Ishikawa (cell line): ENCODE measurements at regions not wholly inside any gene's neighbourhood (a gene's known extent, or its start where the extent isn't known, plus 50 kb on each side); places are given as distances from the start of the nearest gene placed in this dataset.

Experiments used
- CEBPB ChIP-seq: IDR thresholded peaks from 2 replicates; pipeline ENCODE4 v1.6.1; 2012
- CREB1 ChIP-seq: IDR thresholded peaks from 2 replicates; pipeline ENCODE4 v1.6.1; 2012; ENCODE audit warnings: low read depth
- EGR1 ChIP-seq: IDR thresholded peaks from 2 replicates; pipeline ENCODE4 v1.6.1; 2012
- EP300 ChIP-seq: IDR thresholded peaks from 2 replicates; pipeline ENCODE4 v1.6.1; 2012; ENCODE audit warnings: borderline replicate concordance
- FOXM1 ChIP-seq: IDR thresholded peaks from 2 replicates; pipeline ENCODE4 v1.6.1; 2012; ENCODE audit warnings: low read depth, borderline replicate concordance
- MAX ChIP-seq: IDR thresholded peaks from 2 replicates; pipeline ENCODE4 v1.6.1; 2012
- NFIC ChIP-seq: IDR thresholded peaks from 2 replicates; pipeline ENCODE4 v1.6.1; 2012
- RAD21 ChIP-seq: IDR thresholded peaks from 2 replicates; pipeline ENCODE4 v1.6.1; 2012; ENCODE audit warnings: low read depth
- REST ChIP-seq: IDR thresholded peaks from 2 replicates; pipeline ENCODE4 v1.6.1; 2012; ENCODE audit warnings: low read depth, mild to moderate bottlenecking
- TAF1 ChIP-seq: IDR thresholded peaks from 2 replicates; pipeline ENCODE4 v1.6.1; 2012; ENCODE audit warnings: low read depth, mild to moderate bottlenecking
- TCF12 ChIP-seq: IDR thresholded peaks from 2 replicates; pipeline ENCODE4 v1.6.1; 2012; ENCODE audit warnings: low read depth
- TEAD4 ChIP-seq: IDR thresholded peaks from 2 replicates; pipeline ENCODE4 v1.6.1; 2012
- USF1 ChIP-seq: IDR thresholded peaks from 2 replicates; pipeline ENCODE4 v1.6.1; 2012
- YY1 ChIP-seq: IDR thresholded peaks from 2 replicates; pipeline ENCODE4 v1.6.1; 2012; ENCODE audit warnings: low read depth
- ZBTB7A ChIP-seq: IDR thresholded peaks from 2 replicates; pipeline ENCODE4 v1.6.1; 2012; ENCODE audit warnings: low read depth

- TF ChIP-seq ZBTB7A (no peak), REST (no peak), RAD21 (no peak)
These were observed 273.2 kb upstream of the TOPAZ1 start for GRCh38 chr3:43968465-43968864.

- TF ChIP-seq EGR1, result no peak
- no peak for TF ChIP-seq REST
- no peak for TF ChIP-seq TCF12
- TF ChIP-seq NFIC, result no peak
- TF ChIP-seq TEAD4, result no peak
These were observed 271.7 kb upstream of the TOPAZ1 start for GRCh38 chr3:43969944-43970343.

- no peak for TF ChIP-seq EP300
- TF ChIP-seq REST, result no peak
- no peak for TF ChIP-seq TAF1
- TF ChIP-seq EGR1, result no peak
- TF ChIP-seq TEAD4, result no peak
- no peak for TF ChIP-seq CREB1
- no peak for TF ChIP-seq TCF12
- TF ChIP-seq ZBTB7A, result no peak
- no peak for TF ChIP-seq CEBPB
- no peak for TF ChIP-seq USF1
- TF ChIP-seq YY1, result no peak
- no peak for TF ChIP-seq FOXM1
- no peak for TF ChIP-seq NFIC
These were observed 271.3 kb upstream of the TOPAZ1 start for GRCh38 chr3:43970351-43970750.

- no peak for TF ChIP-seq TEAD4
- TF ChIP-seq RAD21, result no peak
- TF ChIP-seq MAX, result no peak
- TF ChIP-seq EGR1, result no peak
- TF ChIP-seq CREB1, result no peak
These were observed 270.8 kb upstream of the TOPAZ1 start for GRCh38 chr3:43970920-43971319.

GRCh38 chr3:43971486-43971885 lies 270.2 kb upstream of the TOPAZ1 start:
- no peak for TF ChIP-seq REST
- TF ChIP-seq EGR1, result no peak
- TF ChIP-seq RAD21, result no peak
- TF ChIP-seq TEAD4, result no peak
- no peak for TF ChIP-seq NFIC
- no peak for TF ChIP-seq EP300
- no peak for TF ChIP-seq ZBTB7A
- TF ChIP-seq TCF12, result no peak
- TF ChIP-seq FOXM1, result no peak
- TF ChIP-seq USF1, result no peak
- TF ChIP-seq MAX, result no peak
- TF ChIP-seq CREB1, result no peak
- TF ChIP-seq CEBPB, result no peak
- TF ChIP-seq YY1, result no peak
